LNCaP clone FGC (cell line): ENCODE measurements at regions not wholly inside any gene's neighbourhood (a gene's known extent, or its start where the extent isn't known, plus 50 kb on each side); places are given as distances from the start of the nearest gene placed in this dataset.

Experiments
- DNase-seq: peaks from one replicate; pipeline ENCODE4 v3.0.0-alpha.2; 2011; ENCODE audit warnings: low read depth
- H3K4me3 ChIP-seq: 2 replicates; pipeline ENCODE4 v1.5.1; 2011; ENCODE audit warnings: mild to moderate bottlenecking, low read depth, low read length, control low read depth
- TF ChIP-seq, protein P1 (sequence below): IDR thresholded peaks from 2 replicates; pipeline ENCODE4 v1.5.1; 2012; ENCODE audit warnings: mild to moderate bottlenecking; ENCODE audit not compliant: control insufficient read depth, insufficient read depth; ENCODE audit errors: extremely low read depth

GRCh38 chr1:208515129-208515528 lies 270.9 kb upstream of the PLXNA2 start:
- TF ChIP-seq, protein P1, sequence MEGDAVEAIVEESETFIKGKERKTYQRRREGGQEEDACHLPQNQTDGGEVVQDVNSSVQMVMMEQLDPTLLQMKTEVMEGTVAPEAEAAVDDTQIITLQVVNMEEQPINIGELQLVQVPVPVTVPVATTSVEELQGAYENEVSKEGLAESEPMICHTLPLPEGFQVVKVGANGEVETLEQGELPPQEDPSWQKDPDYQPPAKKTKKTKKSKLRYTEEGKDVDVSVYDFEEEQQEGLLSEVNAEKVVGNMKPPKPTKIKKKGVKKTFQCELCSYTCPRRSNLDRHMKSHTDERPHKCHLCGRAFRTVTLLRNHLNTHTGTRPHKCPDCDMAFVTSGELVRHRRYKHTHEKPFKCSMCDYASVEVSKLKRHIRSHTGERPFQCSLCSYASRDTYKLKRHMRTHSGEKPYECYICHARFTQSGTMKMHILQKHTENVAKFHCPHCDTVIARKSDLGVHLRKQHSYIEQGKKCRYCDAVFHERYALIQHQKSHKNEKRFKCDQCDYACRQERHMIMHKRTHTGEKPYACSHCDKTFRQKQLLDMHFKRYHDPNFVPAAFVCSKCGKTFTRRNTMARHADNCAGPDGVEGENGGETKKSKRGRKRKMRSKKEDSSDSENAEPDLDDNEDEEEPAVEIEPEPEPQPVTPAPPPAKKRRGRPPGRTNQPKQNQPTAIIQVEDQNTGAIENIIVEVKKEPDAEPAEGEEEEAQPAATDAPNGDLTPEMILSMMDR, result no peak
- DNase-seq, result no peak
- no peak overlapping the region for H3K4me3 ChIP-seq

DNA sequence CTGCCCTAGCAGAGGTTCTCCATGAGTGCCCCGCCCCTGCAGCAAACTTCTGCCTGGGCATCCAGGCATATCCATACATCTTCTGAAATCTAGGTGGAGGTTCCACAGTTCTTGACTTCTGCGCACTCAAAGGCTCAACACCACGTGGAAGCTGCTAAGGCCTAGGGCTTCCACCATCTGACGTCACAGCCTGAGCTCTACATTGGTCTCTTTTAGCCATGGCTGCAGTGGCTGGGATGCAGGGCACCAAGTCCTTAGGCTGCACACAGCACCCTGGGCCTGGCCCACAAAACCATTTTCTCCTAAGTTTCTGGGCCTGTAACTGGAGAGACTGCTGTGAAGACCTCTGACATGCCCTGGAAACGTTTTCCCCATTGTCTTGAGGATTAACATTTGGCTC lies 272.6 kb upstream of the PLXNA2 start:
- TF ChIP-seq, protein P1, result no peak
- no peak overlapping the region for H3K4me3 ChIP-seq
- no peak for DNase-seq

DNA sequence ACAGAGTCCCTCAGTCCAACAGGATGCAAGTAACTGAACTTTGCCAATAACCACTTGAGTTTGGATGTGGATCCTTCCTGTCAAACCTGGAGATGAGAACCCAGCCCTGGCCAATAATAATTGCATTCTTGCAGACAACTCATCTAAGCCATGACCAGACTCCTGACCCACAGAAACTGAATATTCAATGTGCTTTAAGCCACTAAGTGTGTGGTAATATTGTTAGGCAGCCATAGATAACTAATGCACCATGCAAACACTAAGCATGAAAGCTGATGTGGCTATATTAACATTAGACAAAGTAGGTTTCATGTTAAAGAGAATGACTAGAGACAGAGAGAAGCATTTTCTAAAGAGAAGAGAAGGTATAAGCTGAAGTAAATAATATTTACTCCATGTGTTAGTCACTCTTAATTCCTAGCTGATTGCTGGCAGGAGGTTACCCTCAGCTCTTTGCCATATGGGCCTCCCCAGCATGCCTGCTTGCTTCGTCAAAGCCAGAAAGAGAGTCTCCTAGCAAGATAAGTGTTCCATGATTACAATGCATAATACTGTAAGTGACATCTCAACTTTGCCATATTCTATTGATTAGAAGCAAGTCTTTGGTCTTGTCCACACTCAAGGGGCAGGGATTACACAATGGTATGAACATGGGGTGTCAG lies 276.4 kb upstream of the PLXNA2 start:
- TF ChIP-seq, protein P1, result no peak
- no peak for DNase-seq
- H3K4me3 ChIP-seq, result no peak overlapping the region

GRCh38 chr1:208521534-208521933 lies 277.4 kb upstream of the PLXNA2 start:
- TF ChIP-seq, protein P1, result no peak
- H3K4me3 ChIP-seq, result no peak overlapping the region
- no peak for DNase-seq

GRCh38 chr1:208523007-208523406 lies 278.8 kb upstream of the PLXNA2 start:
- no peak overlapping the region for H3K4me3 ChIP-seq
- DNase-seq, result no peak
- TF ChIP-seq, protein P1, result no peak

DNA sequence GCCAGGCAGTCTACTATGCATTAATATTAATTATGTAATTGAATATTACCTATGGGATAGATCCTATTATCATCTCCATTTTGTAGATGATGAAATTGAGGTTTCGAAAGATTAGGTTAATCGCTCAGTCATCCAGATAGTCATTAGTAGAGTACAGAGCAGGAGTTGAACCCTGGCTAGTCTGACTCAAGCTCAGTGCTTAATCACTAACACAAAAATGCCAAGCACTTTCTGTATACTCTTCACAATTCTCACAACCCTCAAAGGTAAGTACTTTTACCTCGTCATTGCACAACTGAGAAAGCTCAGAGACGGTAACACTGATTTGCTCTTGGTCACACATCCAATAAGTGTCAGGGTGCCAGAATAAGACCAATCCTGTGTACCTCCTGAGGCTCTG lies 280.2 kb upstream of the PLXNA2 start:
- TF ChIP-seq, protein P1, result no peak
- no peak for DNase-seq

DNA sequence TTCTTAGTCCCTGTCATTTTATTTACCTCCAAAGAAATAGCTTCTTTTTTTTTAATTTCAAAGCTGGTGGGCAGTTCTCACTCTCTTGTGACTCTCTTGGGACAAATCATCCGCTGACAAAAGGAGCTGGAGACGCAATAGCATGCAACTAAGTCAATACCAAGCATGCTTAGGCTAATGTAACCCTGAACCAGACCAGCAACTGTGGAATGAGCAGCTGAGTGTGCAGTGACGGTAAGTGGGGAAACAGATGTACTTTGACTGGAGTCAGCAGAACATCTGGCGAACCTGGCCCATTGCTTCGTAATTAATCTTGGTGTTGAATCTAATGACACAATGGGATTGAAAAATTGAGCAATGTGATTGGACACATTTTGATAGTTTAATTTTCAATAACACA lies 280.7 kb upstream of the PLXNA2 start:
- H3K4me3 ChIP-seq, result no peak overlapping the region
- DNase-seq, result no peak
- TF ChIP-seq, protein P1, result no peak

More for the DNA sequence above, 280.2 kb upstream of the PLXNA2 start:
- no peak overlapping the region for H3K4me3 ChIP-seq
